PFSK-1 (cell line): ENCODE measurements at regions not wholly inside any gene's neighbourhood (a gene's known extent, or its start where the extent isn't known, plus 50 kb on each side); places are given as distances from the start of the nearest gene placed in this dataset.

Experiments used
- FOXP2 ChIP-seq: optimal IDR thresholded peaks from 2 replicates; pipeline ENCODE3; 2011; ENCODE audit warnings: borderline replicate concordance, control low read depth, inconsistent platforms; ENCODE audit not compliant: insufficient read depth; ENCODE audit errors: extremely low read length, extremely low read depth
- POLR2AphosphoS5 ChIP-seq: IDR thresholded peaks from 2 replicates; pipeline ENCODE4 v1.6.1; 2012; ENCODE audit warnings: low read depth, mild to moderate bottlenecking, control low read depth, low read length, moderate library complexity
- REST ChIP-seq, 2 experiments: IDR thresholded peaks; 2 replicates each; pipeline versions ENCODE4 v1.6.1 to v1.8.0; 2011 to 2012; ENCODE audit warnings: low read depth in 2 of 2, low read length in 2 of 2, control low read depth in 1 of 2, inconsistent platforms in 1 of 2, mild to moderate bottlenecking in 1 of 2, moderate library complexity in 1 of 2; ENCODE audit not compliant: insufficient read depth in 1 of 2
- SIN3A ChIP-seq: IDR thresholded peaks from 2 replicates; pipeline ENCODE4 v1.6.1; 2012; ENCODE audit warnings: mild to moderate bottlenecking, low read length, moderate library complexity, borderline replicate concordance; ENCODE audit not compliant: insufficient read depth
- TAF1 ChIP-seq: IDR thresholded peaks from 2 replicates; pipeline ENCODE4 v1.6.1; 2012; ENCODE audit warnings: low read length, control low read depth, borderline replicate concordance; ENCODE audit not compliant: insufficient read depth

- TF ChIP-seq FOXP2: no peak
- TF ChIP-seq SIN3A: no peak
- no peak for TF ChIP-seq POLR2AphosphoS5
- no peak for TF ChIP-seq REST (IDR thresholded peaks at IDR 0.05; ENCODE audit: insufficient read depth in 1 of 2, low read depth in 2 of 2, low read length in 2 of 2)
- no peak for TF ChIP-seq TAF1
Measured at GRCh38 chr5:2141254-2142000, 258.7 kb upstream of the IRX4 start.

GRCh38 chr5:2140501-2141175 lies 257.9 kb upstream of the IRX4 start:
- TF ChIP-seq POLR2AphosphoS5: no peak
- no peak for TF ChIP-seq FOXP2
- no peak for TF ChIP-seq SIN3A
- no peak for TF ChIP-seq TAF1
- no peak for TF ChIP-seq REST (IDR thresholded peaks at IDR 0.05; ENCODE audit: insufficient read depth in 1 of 2, low read depth in 2 of 2, low read length in 2 of 2)

- TF ChIP-seq REST (IDR thresholded peaks at IDR 0.05; ENCODE audit: insufficient read depth in 1 of 2, low read depth in 2 of 2, low read length in 2 of 2) (no peak), TAF1 (no peak)
Measured at GRCh38 chr5:2139478-2139877, 256.8 kb upstream of the IRX4 start.

GRCh38 chr5:2138896-2139295 lies 256.2 kb upstream of the IRX4 start:
- TF ChIP-seq TAF1: no peak

GRCh38 chr5:2137444-2138050 lies 254.8 kb upstream of the IRX4 start:
- TF ChIP-seq FOXP2: no peak
- no peak for TF ChIP-seq POLR2AphosphoS5
- no peak for TF ChIP-seq SIN3A
- no peak for TF ChIP-seq REST (IDR thresholded peaks at IDR 0.05; ENCODE audit: insufficient read depth in 1 of 2, low read depth in 2 of 2, low read length in 2 of 2)
